PC-9 (cell line): ENCODE measurements at regions not wholly inside any gene's neighbourhood (a gene's known extent, or its start where the extent isn't known, plus 50 kb on each side); places are given as distances from the start of the nearest gene placed in this dataset.

Experiments used
- EZH2 ChIP-seq: fragments of 200-600 bp; sonication (generic); IDR thresholded peaks from 2 replicates; pipeline ENCODE4 v1.8.0; 2017; ENCODE audit warnings: antibody characterized with exemption, low read depth
- TF ChIP-seq, protein P1 (sequence below): fragments of 200-600 bp; sonication (generic); conservative IDR thresholded peaks from 2 replicates; pipeline ENCODE4 v1.6.1; 2017; ENCODE audit warnings: mixed run types, antibody characterized with exemption, mild to moderate bottlenecking, moderate library complexity

DNA sequence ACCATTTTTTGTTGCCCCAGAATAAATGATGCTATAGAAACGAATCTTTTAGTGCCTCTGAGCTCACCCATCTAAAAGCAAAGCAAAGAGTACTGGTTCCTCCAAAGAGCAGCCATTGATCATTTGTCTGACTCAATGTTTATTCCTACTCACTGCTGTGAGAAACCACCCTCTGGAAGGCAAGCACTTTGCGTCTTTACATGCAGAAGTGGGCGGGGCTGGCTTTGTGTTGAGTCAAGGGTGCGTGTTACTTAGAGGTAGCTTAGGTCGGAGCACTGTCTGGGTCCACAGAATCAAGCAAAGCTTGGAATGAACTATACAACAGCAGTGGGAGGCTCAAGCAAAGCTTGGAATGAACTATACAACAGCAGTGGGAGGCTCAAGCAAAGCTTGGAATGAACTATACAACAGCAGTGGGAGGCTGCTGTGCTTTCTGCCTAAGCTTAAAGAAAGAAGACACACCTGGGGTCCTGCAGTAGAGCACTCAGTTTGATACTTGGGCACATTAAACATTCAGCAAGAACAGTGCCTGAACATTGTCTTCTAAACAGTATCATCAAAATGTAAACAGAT lies 77.2 kb upstream of the PRICKLE1 start:
- TF ChIP-seq, protein P1, sequence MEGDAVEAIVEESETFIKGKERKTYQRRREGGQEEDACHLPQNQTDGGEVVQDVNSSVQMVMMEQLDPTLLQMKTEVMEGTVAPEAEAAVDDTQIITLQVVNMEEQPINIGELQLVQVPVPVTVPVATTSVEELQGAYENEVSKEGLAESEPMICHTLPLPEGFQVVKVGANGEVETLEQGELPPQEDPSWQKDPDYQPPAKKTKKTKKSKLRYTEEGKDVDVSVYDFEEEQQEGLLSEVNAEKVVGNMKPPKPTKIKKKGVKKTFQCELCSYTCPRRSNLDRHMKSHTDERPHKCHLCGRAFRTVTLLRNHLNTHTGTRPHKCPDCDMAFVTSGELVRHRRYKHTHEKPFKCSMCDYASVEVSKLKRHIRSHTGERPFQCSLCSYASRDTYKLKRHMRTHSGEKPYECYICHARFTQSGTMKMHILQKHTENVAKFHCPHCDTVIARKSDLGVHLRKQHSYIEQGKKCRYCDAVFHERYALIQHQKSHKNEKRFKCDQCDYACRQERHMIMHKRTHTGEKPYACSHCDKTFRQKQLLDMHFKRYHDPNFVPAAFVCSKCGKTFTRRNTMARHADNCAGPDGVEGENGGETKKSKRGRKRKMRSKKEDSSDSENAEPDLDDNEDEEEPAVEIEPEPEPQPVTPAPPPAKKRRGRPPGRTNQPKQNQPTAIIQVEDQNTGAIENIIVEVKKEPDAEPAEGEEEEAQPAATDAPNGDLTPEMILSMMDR, result no peak
- no peak for TF ChIP-seq EZH2
